IPS-20b (cell line): ENCODE measurements at regions not wholly inside any gene's neighbourhood (a gene's known extent, or its start where the extent isn't known, plus 50 kb on each side); places are given as distances from the start of the nearest gene placed in this dataset.

Experiments used
- H3K27ac ChIP-seq: one replicate; pipeline ENCODE4 v1.5.1; 2013; ENCODE audit warnings: low read length
- H3K27me3 ChIP-seq: 2 replicates; pipeline ENCODE4 v1.6.1; 2013; ENCODE audit warnings: mild to moderate bottlenecking, low read length, inconsistent platforms; ENCODE audit not compliant: insufficient read depth
- H3K36me3 ChIP-seq: 2 replicates; pipeline ENCODE4 v1.6.1; 2013; ENCODE audit warnings: low read depth, mild to moderate bottlenecking, inconsistent platforms, low read length, moderate library complexity; ENCODE audit not compliant: insufficient read depth
- H3K4me1 ChIP-seq: 2 replicates; pipeline ENCODE4 v1.6.1; 2013; ENCODE audit warnings: mild to moderate bottlenecking, control low read depth, inconsistent platforms, low read length, moderate library complexity; ENCODE audit not compliant: insufficient read depth
- H3K4me3 ChIP-seq: 2 replicates; pipeline ENCODE4 v1.5.1; 2013; ENCODE audit warnings: mild to moderate bottlenecking, low read length, inconsistent platforms
- H3K9ac ChIP-seq: 2 replicates; pipeline ENCODE4 v1.6.1; 2013; ENCODE audit warnings: low read depth, mild to moderate bottlenecking, inconsistent platforms, low read length, moderate library complexity
- H3K9me3 ChIP-seq: 2 replicates; pipeline ENCODE4 v1.6.1; 2013; ENCODE audit warnings: mild to moderate bottlenecking, low read depth, low read length, inconsistent platforms; ENCODE audit not compliant: insufficient read depth

GRCh38 chr3:17932136-17932771 lies 189.8 kb upstream of the TBC1D5 start:
- H3K9me3 ChIP-seq = no peaks in the 10 kb centered on the region

GRCh38 chr3:17931131-17931530 lies 188.7 kb upstream of the TBC1D5 start:
- Histone ChIP-seq H3K9me3 (no peaks in the 10 kb centered on the region), H3K27ac (no peak overlapping the region), H3K27me3 (no peaks in the 10 kb centered on the region)

More at GRCh38 chr3:17932136-17932771, 189.8 kb upstream of the TBC1D5 start:
- H3K36me3 ChIP-seq = no peaks in the 10 kb centered on the region
- H3K4me1 ChIP-seq = 0 out of 2 replicates have a peak, but pooled peaks cover 5% of the 10 kb centered on the region
- H3K27ac ChIP-seq = no peak overlapping the region
- H3K27me3 ChIP-seq = no peaks in the 10 kb centered on the region
- no peak overlapping the region for H3K4me3 ChIP-seq
- no peak overlapping the region for H3K9ac ChIP-seq

GRCh38 chr3:17928502-17929145 lies 186.2 kb upstream of the TBC1D5 start:
- no peak overlapping the region for H3K9ac ChIP-seq
- no peak overlapping the region for H3K4me3 ChIP-seq
- no peaks in the 10 kb centered on the region for H3K9me3 ChIP-seq
- H3K36me3 ChIP-seq = no peaks in the 10 kb centered on the region
- no peaks in the 10 kb centered on the region for H3K27me3 ChIP-seq
- no peak overlapping the region for H3K27ac ChIP-seq
- H3K4me1 ChIP-seq = 0 out of 2 replicates have a peak, but pooled peaks cover 5% of the 10 kb centered on the region

More at GRCh38 chr3:17931131-17931530, 188.7 kb upstream of the TBC1D5 start:
- Histone ChIP-seq H3K4me1 (0 out of 2 replicates have a peak, but pooled peaks cover 5% of the 10 kb centered on the region), H3K4me3 (no peak overlapping the region), H3K9ac (no peak overlapping the region), H3K36me3 (no peaks in the 10 kb centered on the region)

GRCh38 chr3:17927036-17927435 lies 184.6 kb upstream of the TBC1D5 start:
- no peak overlapping the region for H3K27ac ChIP-seq
- H3K27me3 ChIP-seq = no peaks in the 10 kb centered on the region
- H3K9me3 ChIP-seq = no peaks in the 10 kb centered on the region
- H3K4me3 ChIP-seq = no peak overlapping the region
- no peak overlapping the region for H3K9ac ChIP-seq
- H3K4me1 ChIP-seq = 0 out of 2 replicates have a peak, but pooled peaks cover 5% of the 10 kb centered on the region
- H3K36me3 ChIP-seq = no peaks in the 10 kb centered on the region

- no peak overlapping the region for H3K9ac ChIP-seq
- no peaks in the 10 kb centered on the region for H3K36me3 ChIP-seq
- H3K4me3 ChIP-seq = no peak overlapping the region
- H3K9me3 ChIP-seq = no peaks in the 10 kb centered on the region
- H3K27ac ChIP-seq = no peak overlapping the region
- no peaks in the 10 kb centered on the region for H3K4me1 ChIP-seq
- H3K27me3 ChIP-seq = no peaks in the 10 kb centered on the region
Observed at GRCh38 chr3:17915341-17915740, 172.9 kb upstream of the TBC1D5 start.

- no peaks in the 10 kb centered on the region for H3K9me3 ChIP-seq
- H3K27me3 ChIP-seq = no peaks in the 10 kb centered on the region
Observed at GRCh38 chr3:17913359-17913758, 170.9 kb upstream of the TBC1D5 start.

GRCh38 chr3:17911986-17912760 lies 169.7 kb upstream of the TBC1D5 start:
- H3K9ac ChIP-seq = no peak overlapping the region

More at GRCh38 chr3:17913359-17913758, 170.9 kb upstream of the TBC1D5 start:
- H3K27ac ChIP-seq = no peak overlapping the region
- H3K4me3 ChIP-seq = no peak overlapping the region
- no peaks in the 10 kb centered on the region for H3K36me3 ChIP-seq
- H3K9ac ChIP-seq = no peak overlapping the region
- H3K4me1 ChIP-seq = peaks cover 8% of the 10 kb centered on the region

GRCh38 chr3:17910922-17911321 lies 168.5 kb upstream of the TBC1D5 start:
- Histone ChIP-seq H3K27ac (no peak overlapping the region), H3K4me1 (peaks cover 8% of the 10 kb centered on the region), H3K9me3 (no peaks in the 10 kb centered on the region), H3K9ac (no peak overlapping the region), H3K27me3 (no peaks in the 10 kb centered on the region), H3K36me3 (no peaks in the 10 kb centered on the region), H3K4me3 (no peak overlapping the region)

More at GRCh38 chr3:17911986-17912760, 169.7 kb upstream of the TBC1D5 start:
- Histone ChIP-seq H3K4me3 (no peak overlapping the region), H3K27ac (no peak overlapping the region), H3K4me1 (peaks cover 8% of the 10 kb centered on the region), H3K27me3 (no peaks in the 10 kb centered on the region), H3K36me3 (no peaks in the 10 kb centered on the region), H3K9me3 (no peaks in the 10 kb centered on the region)

GRCh38 chr3:17909714-17910113 lies 167.3 kb upstream of the TBC1D5 start:
- Histone ChIP-seq H3K9ac (no peak overlapping the region), H3K4me3 (no peak overlapping the region), H3K36me3 (no peaks in the 10 kb centered on the region), H3K9me3 (no peaks in the 10 kb centered on the region), H3K4me1 (peaks cover 8% of the 10 kb centered on the region), H3K27ac (no peak overlapping the region), H3K27me3 (no peaks in the 10 kb centered on the region)

- no peak overlapping the region for H3K4me3 ChIP-seq
- peaks cover 8% of the 10 kb centered on the region for H3K4me1 ChIP-seq
- no peak overlapping the region for H3K27ac ChIP-seq
- H3K9me3 ChIP-seq = no peaks in the 10 kb centered on the region
- H3K36me3 ChIP-seq = no peaks in the 10 kb centered on the region
- H3K27me3 ChIP-seq = no peaks in the 10 kb centered on the region
- no peak overlapping the region for H3K9ac ChIP-seq
Observed at GRCh38 chr3:17908399-17909191, 166.2 kb upstream of the TBC1D5 start.

- Histone ChIP-seq H3K9ac (no peak overlapping the region), H3K9me3 (peaks cover 4% of the 10 kb centered on the region), H3K4me3 (no peak overlapping the region), H3K4me1 (peaks cover 8% of the 10 kb centered on the region), H3K36me3 (no peaks in the 10 kb centered on the region), H3K27me3 (no peaks in the 10 kb centered on the region), H3K27ac (no peak overlapping the region)
Observed at GRCh38 chr3:17905996-17906395, 163.6 kb upstream of the TBC1D5 start.
